ENCODE measurements at regions not wholly inside any gene's neighbourhood (a gene's known extent, or its start where the extent isn't known, plus 50 kb on each side); places are given as distances from the start of the nearest gene placed in this dataset.

GRCh38 chr3:83251490-83251889 lies 1490.0 kb upstream of the GBE1 start:
- TF ChIP-seq BACH1 (tag; IDR thresholded peaks at IDR 0.05) (no peak), ZBTB26 (CRISPR knock-in tag; IDR thresholded peaks at IDR 0.05) (no peak), ZBTB2 (IDR thresholded peaks at IDR 0.05) (no peak), SP1 (CRISPR knock-in tag; IDR thresholded peaks at IDR 0.05) (no peak), ELF2 (CRISPR knock-in tag; IDR thresholded peaks at IDR 0.05) (no peak), SMAD3 (CRISPR knock-in tag; conservative IDR thresholded peaks at IDR 0.05) (no peak), CSDE1 (IDR thresholded peaks at IDR 0.05) (no peak), PHF8 (IDR thresholded peaks at IDR 0.05; ENCODE audit: borderline replicate concordance, low read length) (no peak), FOS (IDR thresholded peaks at IDR 0.05; ENCODE audit: extremely low read depth, insufficient read length) (no peak)
- no TSS peak for BruUV-seq (replicated peaks)
- CTCF ChIA-PET (ENCODE audit: low intra/inter-chr PET ratio), result no interaction called here
- POLR2A ChIA-PET, result no interaction called here
- H3K27me3 ChIP-seq (ENCODE audit: control insufficient read depth in 2 of 2, insufficient read depth in 2 of 2, low read length in 2 of 2), result no peaks in the 10 kb centered on the region
- H3K27ac ChIP-seq (ENCODE audit: extremely low read depth, low read depth, low read length), result no peak overlapping the region
- in situ Hi-C loops (cut with MboI) (no loop called here), intact Hi-C loops (cut with micrococcal nuclease) (no loop called here)
- no peak overlapping the region for H3K4me3 ChIP-seq
- H4K20me1 ChIP-seq (replicated peaks; ENCODE audit: control insufficient read depth, insufficient read depth, low read length), result no peaks in the 10 kb centered on the region
- 8% methylated on average over 2 of the region's 5 CpGs for WGBS (ENCODE audit: insufficient coverage, low coverage, missing lambda C conversion rate)
- no peaks in the 10 kb centered on the region for H3K9me1 ChIP-seq (ENCODE audit: control insufficient read depth, insufficient read depth, low read length)
- no peak overlapping the region for H3K9ac ChIP-seq (ENCODE audit: insufficient read depth in 1 of 2, low read depth in 2 of 2, low read length in 2 of 2)
- no peaks in the 10 kb centered on the region for H3K36me3 ChIP-seq (ENCODE audit: control insufficient read depth, insufficient read depth, low read length)
- H3K79me2 ChIP-seq (ENCODE audit: control insufficient read depth, insufficient read depth, low read length), result no peaks in the 10 kb centered on the region
- ATAC-seq (no peak), FAIRE-seq (no peak), DNase-seq (ENCODE audit: extremely low read depth in 1 of 4, low spot score in 3 of 4) (no peak)
- no peaks in the 10 kb centered on the region for H3K4me1 ChIP-seq (replicated peaks in 1 of 2; ENCODE audit: control insufficient read depth in 2 of 2, insufficient read depth in 2 of 2, low read length in 2 of 2)
- H3K4me2 ChIP-seq (ENCODE audit: insufficient read depth, low read length), result no peak overlapping the region
- H3K9me3 ChIP-seq (replicated peaks; ENCODE audit: control insufficient read depth, insufficient read depth, low read depth, low read length), result no peaks in the 10 kb centered on the region
- H2AFZ ChIP-seq (ENCODE audit: low read depth, low read length), result no peak overlapping the region
